ENCODE measurements at regions not wholly inside any gene's neighbourhood (a gene's known extent, or its start where the extent isn't known, plus 50 kb on each side); places are given as distances from the start of the nearest gene placed in this dataset.
"Not testable (repeated sequence)": the region's sequence is repeated elsewhere in the genome, so short reads cannot be mapped to it uniquely, and the experiment has no call there.

- not testable (repeated sequence) for DNase-seq (ENCODE audit: low read depth)
Observed at GRCh38 chr7:32816409-32816948, 75.1 kb downstream of the KBTBD2 start.

GRCh38 chr7:32814779-32815178, 76.8 kb downstream of the KBTBD2 start:
- not testable (repeated sequence) for DNase-seq (ENCODE audit: low read depth)

GRCh38 chr7:32809871-32810270, 81.7 kb downstream of the KBTBD2 start:
- no peak for DNase-seq (ENCODE audit: low read depth)

- DNase-seq (ENCODE audit: low read depth) = no peak
Observed at GRCh38 chr7:32809347-32809746, 82.2 kb downstream of the KBTBD2 start.

- DNase-seq (ENCODE audit: low read depth) = no peak
Observed at GRCh38 chr7:32803406-32804141, 88.0 kb downstream of the KBTBD2 start.

- DNase-seq (ENCODE audit: low read depth) = no peak
Observed at GRCh38 chr7:32802305-32802910, 89.2 kb downstream of the KBTBD2 start.

- DNase-seq (ENCODE audit: low read depth) = not testable (repeated sequence)
Observed at GRCh38 chr7:32793053-32793452, 98.5 kb downstream of the KBTBD2 start.

GRCh38 chr7:32790766-32791430, 100.7 kb downstream of the KBTBD2 start:
- DNase-seq (ENCODE audit: low read depth) = not testable (repeated sequence)

GRCh38 chr7:32789266-32789665, 102.3 kb downstream of the KBTBD2 start:
- not testable (repeated sequence) for DNase-seq (ENCODE audit: low read depth)

GRCh38 chr7:32788174-32788573, 103.4 kb downstream of the KBTBD2 start:
- not testable (repeated sequence) for DNase-seq (ENCODE audit: low read depth)

- DNase-seq (ENCODE audit: low read depth) = not testable (repeated sequence)
Observed at GRCh38 chr7:32785365-32785944, 106.1 kb downstream of the KBTBD2 start.

GRCh38 chr7:32779895-32780294, 111.7 kb downstream of the KBTBD2 start:
- not testable (repeated sequence) for DNase-seq (ENCODE audit: low read depth)

- no peak for DNase-seq (ENCODE audit: low read depth)
Observed at GRCh38 chr7:32779167-32779566, 112.4 kb downstream of the KBTBD2 start.

- not testable (repeated sequence) for DNase-seq (ENCODE audit: low read depth)
Observed at GRCh38 chr7:32777041-32777666, 114.4 kb downstream of the KBTBD2 start.

- not testable (repeated sequence) for DNase-seq (ENCODE audit: low read depth)
Observed at GRCh38 chr7:32776318-32776717, 115.2 kb downstream of the KBTBD2 start.

GRCh38 chr7:32775809-32776208, 115.8 kb downstream of the KBTBD2 start:
- DNase-seq (ENCODE audit: low read depth) = not testable (repeated sequence)

- no peak for DNase-seq (ENCODE audit: low read depth)
Observed at GRCh38 chr7:32774541-32774951, 117.0 kb downstream of the KBTBD2 start.

GRCh38 chr7:32768866-32769510, 122.6 kb downstream of the KBTBD2 start:
- not testable (repeated sequence) for DNase-seq (ENCODE audit: low read depth)

GRCh38 chr7:32768338-32768737, 123.2 kb downstream of the KBTBD2 start:
- DNase-seq (ENCODE audit: low read depth) = not testable (repeated sequence)

- DNase-seq (ENCODE audit: low read depth) = not testable (repeated sequence)
Observed at GRCh38 chr7:32765649-32766251, 125.8 kb downstream of the KBTBD2 start.

- no peak for DNase-seq (ENCODE audit: low read depth)
Observed at GRCh38 chr7:32765185-32765584, 126.4 kb downstream of the KBTBD2 start.
